ENCODE measurements at regions not wholly inside any gene's neighbourhood (a gene's known extent, or its start where the extent isn't known, plus 50 kb on each side); places are given as distances from the start of the nearest gene placed in this dataset.

- TF ChIP-seq ZBTB11 (CRISPR knock-in tag; IDR thresholded peaks at IDR 0.05), result no peak
- no peak for TF ChIP-seq ZFP91 (CRISPR knock-in tag; IDR thresholded peaks at IDR 0.05)
- no peak for TF ChIP-seq HIVEP1 (CRISPR knock-in tag; IDR thresholded peaks at IDR 0.05)
- TF ChIP-seq GTF2F1 (IDR thresholded peaks at IDR 0.05; ENCODE audit: low read depth, low read length), result no peak
- TF ChIP-seq CBX8 (IDR thresholded peaks at IDR 0.05; ENCODE audit: borderline replicate concordance, extremely low read depth, low read depth, low read length, poor library complexity, severe bottlenecking), result no peak
- no peak for TF ChIP-seq NFYB (IDR thresholded peaks at IDR 0.05; ENCODE audit: extremely low read depth, insufficient read length)
- no peak for TF ChIP-seq SOX6 (IDR thresholded peaks at IDR 0.05)
- TF ChIP-seq, protein P1, sequence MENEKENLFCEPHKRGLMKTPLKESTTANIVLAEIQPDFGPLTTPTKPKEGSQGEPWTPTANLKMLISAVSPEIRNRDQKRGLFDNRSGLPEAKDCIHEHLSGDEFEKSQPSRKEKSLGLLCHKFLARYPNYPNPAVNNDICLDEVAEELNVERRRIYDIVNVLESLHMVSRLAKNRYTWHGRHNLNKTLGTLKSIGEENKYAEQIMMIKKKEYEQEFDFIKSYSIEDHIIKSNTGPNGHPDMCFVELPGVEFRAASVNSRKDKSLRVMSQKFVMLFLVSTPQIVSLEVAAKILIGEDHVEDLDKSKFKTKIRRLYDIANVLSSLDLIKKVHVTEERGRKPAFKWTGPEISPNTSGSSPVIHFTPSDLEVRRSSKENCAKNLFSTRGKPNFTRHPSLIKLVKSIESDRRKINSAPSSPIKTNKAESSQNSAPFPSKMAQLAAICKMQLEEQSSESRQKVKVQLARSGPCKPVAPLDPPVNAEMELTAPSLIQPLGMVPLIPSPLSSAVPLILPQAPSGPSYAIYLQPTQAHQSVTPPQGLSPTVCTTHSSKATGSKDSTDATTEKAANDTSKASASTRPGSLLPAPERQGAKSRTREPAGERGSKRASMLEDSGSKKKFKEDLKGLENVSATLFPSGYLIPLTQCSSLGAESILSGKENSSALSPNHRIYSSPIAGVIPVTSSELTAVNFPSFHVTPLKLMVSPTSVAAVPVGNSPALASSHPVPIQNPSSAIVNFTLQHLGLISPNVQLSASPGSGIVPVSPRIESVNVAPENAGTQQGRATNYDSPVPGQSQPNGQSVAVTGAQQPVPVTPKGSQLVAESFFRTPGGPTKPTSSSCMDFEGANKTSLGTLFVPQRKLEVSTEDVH (IDR thresholded peaks at IDR 0.05; ENCODE audit: low read depth, partially characterized antibody), result no peak
Observed at GRCh38 chr2:13666582-13667414, 950.1 kb downstream of the TRIB2 start (continued).
